Daoy (cell line): ENCODE measurements at regions not wholly inside any gene's neighbourhood (a gene's known extent, or its start where the extent isn't known, plus 50 kb on each side); places are given as distances from the start of the nearest gene placed in this dataset.

ENCODE experiments used
- DNase-seq: peaks from one replicate; pipeline ENCODE4 v3.0.0-alpha.2; 2015; ENCODE audit warnings: low read depth

DNA sequence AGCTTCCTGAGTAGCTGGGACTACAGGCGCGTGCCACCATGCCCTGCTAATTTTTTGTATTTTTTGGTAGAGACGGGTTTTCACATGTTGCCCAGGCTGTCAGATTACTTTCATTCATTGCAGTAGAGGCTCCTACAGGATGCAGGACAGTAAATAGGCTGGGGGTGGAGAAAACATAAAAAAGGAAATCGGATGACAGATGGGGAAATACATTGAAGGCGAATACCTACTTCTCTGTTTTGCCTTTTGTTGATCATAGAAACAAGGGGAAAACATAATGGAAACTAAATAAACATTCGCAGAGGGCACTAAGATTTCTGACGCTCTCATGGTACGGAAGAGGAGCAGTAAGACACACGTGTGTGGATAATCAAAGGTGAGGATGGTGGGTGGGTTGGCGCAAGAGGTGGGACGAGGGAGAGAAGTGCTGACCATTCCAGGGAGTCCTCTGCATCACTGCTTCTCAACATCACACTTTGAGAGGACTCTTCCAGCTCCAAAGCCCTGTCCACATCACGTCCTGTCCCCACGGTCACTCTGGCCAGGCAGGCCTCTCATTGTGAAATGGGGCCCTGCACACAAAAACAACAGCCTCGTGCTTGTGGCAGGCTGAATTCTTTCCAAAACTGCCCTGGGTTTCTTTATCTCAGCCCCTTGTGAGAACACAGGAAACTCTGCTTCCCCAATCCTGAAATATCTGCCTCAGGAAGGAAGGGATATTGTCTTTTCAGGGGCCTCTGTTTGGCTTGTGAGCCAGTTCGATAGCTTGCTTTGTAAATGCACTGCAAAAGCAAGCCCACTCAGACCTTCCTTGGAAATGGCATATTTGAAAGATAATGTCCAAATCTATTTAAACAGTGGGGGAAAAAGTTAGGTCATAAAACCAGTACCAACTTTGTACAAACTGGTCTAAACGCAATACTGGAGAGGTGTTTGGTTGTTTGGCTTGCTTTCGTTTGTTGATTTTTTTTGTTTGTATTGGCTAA is 188.5 kb downstream of the FOXO1 start:
- DNase-seq = no peak

DNA sequence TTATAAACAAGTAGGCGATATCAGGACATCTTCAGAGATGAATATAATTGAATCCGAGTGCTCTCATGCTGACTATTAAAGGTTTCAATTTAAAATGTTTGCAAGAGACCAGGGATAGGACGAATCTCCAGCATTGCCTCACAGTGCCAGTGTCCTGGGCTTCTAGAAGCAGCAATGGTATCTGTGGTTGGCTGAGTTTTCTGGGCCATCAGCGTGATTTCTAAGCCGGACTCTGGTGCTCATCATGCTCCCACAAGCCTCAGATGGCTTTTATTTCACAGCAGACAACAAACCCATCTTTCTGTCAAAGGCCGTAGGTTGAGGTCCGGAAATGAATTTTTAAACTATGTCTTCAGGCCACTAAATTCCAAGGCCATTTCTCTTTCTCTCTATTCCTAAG is 187.7 kb downstream of the FOXO1 start:
- no peak for DNase-seq

DNA sequence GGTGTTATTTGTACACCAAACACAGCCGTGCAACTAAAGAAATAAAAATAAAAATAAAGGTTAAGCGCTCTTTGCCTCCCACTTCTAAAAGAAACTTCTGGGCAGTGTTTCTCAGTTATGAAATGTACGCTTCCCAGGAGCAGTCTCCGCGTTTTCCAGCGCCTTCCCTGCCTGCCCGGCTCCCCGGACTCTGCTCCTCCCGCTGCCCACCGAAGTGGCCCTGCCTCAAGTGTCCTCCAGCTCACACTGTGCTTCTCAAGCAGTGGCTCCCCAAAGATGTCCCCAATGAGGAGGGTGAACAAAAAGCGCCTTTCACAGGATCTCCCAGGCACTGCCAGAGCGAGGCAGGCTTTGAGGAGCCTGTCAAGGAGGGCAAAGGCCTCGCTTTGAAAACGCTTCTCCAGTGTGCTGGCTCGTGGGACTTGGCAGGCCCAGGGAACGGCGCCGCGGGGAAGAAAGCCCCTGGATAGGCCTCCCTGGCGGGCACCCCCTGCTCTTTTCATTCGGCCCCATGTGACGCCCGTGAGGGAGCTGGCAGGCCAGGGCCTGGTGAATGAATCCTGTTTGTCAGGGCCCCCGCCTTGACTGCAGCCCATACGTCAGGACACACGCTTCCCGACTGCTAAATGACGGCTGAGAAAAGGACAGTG is 187.1 kb downstream of the FOXO1 start:
- no peak for DNase-seq

DNA sequence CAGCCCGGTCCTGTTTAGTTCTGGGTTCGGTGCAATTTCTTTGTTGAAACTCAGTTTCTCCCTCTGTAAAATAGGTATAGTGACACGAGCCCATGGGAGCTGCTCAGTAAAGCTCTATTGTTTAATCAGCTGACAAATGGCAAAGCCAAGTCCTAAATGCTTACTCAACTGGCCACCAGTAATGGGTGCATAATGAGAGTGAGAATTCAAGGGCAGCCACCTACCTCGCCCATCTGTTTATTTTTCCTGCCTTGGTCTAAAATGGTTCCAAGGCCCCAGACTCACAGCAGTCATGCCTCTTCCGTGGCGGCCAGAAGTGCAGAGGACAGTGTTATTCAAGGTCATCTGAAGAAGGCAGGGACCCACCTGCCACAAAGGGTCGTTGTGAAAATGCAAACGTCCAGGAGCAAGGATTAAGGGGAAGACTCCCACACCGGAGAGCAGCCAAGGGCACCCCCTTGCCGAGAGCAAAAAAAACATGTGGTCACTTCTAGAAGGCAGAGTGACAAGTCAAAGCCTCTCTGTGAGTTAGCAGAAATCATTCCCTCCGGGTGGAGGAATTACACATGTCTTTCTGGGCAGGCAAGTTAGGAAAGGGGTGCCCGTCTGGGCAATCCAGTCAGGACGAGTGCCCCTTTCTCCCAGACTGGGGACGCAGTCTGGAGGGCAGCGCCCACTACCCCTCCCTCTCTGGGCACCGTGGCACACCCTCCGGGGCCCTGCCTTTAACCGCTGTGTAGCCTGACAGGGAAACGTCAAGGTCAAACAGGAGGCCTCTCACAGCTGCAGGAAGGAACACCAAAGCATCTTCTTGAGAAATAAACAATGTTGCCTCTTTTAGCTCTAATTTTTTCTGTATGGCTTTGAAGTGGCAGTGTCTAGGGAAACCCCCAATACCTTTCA is 186.2 kb downstream of the FOXO1 start:
- DNase-seq = no peak

- DNase-seq = no peak
These were observed 185.4 kb downstream of the FOXO1 start for GRCh38 chr13:40480915-40481516.

- no peak for DNase-seq
These were observed 182.8 kb downstream of the FOXO1 start for GRCh38 chr13:40483601-40484000.

- DNase-seq = no peak
These were observed 182.2 kb downstream of the FOXO1 start for GRCh38 chr13:40484101-40484800.

- DNase-seq = no peak
These were observed 181.5 kb downstream of the FOXO1 start for GRCh38 chr13:40484974-40485373.

DNA sequence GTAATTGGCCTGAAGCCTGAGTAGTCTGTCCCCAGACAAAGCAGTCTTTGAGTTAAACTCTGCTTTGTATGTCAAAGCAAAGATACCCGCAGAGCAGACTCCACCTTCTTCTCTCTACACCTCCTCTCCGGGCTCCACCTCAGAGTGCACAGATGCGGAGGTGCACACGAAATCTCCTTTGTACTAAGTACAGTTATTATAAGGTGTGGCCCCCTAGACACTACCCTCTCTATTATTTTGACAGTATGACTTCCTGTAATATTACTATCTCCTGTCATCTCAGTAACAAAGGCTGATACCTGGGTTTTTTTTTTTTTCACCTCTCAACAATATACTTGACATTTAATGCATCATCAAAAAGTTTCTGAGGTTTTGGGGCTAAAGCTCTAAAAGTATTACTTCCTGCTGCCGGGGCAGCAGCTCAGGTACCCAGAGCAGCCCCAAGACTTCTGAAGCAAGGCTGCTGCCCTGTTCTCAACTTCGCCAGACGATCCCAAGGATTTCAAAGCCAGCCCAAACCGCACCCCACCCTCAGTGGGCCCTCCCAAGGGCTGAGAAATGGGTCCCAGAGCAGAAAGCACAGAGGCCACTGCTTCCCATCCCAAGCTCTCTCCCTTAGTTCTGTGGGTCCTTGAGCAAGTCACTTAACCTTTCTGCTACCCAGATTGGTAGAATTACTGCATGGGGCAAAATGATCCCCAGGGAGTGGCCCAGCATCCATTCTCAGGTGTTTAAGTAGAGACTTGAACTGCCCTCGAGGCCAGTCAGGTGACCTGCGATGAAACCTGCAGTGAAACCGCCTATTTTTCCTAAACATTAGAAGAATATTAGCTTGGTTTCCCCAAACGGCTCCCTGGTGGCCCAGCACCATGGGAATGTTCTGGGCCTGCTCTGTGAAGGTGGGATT is 180.6 kb downstream of the FOXO1 start:
- DNase-seq = no peak

DNA sequence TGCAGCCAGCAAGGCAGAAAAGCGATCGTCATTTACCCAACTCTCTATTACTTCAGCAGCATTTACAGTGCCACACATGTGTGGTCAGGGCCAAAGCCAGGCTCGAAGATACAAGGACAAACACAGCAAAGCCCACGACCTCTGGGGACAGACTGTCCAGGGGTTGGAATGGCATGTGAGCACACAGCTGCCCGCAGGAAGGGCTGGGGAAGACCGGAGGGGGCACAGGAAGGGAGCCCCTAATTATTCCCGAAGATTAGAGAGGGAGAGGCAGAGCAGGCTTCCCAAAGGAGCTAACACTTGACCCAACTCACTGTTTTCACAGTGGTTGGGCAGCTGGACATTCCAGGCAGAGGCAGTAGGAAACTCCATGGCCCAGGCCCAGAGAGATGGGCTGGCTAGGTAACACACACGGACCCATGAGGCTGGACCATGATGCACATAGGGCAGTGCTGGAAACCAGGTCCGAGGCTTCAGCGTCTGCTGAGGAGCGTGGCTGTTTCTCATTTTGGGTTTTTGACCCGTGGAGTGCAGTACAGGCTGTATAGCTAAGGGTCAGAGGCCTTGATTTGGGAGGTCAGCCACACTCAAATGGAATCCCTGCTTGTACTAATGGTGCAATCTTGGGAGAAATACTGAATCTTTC is 179.8 kb downstream of the FOXO1 start:
- DNase-seq = no peak

DNA sequence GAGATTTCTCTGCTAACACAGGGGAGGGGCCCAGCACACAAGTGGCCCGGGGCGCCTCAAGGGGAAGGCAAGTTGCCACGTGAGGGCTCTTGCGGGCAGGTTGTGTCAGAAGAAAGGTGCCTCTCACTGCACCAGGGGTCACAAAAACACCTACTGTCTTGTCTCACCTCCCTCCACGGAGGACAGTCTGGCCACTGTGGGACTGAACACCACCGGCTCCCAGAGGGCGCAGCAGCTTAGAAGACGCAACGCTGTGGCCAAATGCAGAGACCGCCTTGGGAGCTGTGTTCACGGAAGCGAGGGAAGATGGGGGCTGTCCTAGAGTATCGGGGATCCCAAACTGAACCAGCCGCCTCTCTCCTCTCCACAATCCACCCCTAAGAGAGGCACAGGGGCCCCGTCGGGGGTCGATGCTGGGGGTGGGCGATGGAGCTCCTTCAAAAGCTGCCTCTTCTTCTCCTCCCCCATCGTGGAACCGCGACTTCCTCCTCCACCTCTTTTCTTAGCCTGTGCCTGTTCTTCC is 177.5 kb downstream of the FOXO1 start:
- DNase-seq = no peak

DNA sequence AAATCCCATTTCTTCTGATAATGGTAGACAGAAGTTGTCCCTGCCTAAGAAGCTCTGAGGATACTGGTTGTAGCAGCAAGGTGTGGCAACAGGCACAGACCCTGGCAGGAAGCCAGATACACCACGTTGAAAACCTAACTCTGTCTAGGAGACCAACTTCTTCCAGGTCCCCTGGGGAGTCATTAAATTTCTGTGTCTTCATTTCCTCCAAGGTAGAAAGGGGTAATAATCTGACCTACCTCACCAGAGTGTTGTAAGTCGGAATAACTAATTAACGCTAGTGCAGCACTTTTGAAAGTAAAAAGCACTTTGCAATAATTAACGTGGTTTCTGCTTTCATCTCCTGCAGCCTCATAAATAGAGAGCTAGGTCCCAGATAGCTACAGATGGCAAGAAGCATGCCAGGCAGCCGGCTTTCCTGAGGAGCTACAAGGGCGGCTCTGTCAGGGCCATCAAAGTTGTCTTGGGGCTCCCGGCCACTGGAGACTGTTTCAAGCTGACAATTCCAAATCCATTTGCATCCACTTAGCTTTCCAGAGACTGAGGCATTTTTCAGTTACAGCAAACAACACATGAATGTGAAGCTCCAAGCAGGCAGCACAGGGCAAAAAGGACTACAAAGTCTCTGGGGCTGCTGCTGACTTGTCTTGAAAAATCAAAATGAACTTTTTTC is 176.2 kb downstream of the FOXO1 start:
- no peak for DNase-seq

GRCh38 chr13:40492511-40492910 is 173.9 kb downstream of the FOXO1 start:
- no peak for DNase-seq

- DNase-seq = no peak
These were observed 171.9 kb downstream of the FOXO1 start for GRCh38 chr13:40494513-40494912.

DNA sequence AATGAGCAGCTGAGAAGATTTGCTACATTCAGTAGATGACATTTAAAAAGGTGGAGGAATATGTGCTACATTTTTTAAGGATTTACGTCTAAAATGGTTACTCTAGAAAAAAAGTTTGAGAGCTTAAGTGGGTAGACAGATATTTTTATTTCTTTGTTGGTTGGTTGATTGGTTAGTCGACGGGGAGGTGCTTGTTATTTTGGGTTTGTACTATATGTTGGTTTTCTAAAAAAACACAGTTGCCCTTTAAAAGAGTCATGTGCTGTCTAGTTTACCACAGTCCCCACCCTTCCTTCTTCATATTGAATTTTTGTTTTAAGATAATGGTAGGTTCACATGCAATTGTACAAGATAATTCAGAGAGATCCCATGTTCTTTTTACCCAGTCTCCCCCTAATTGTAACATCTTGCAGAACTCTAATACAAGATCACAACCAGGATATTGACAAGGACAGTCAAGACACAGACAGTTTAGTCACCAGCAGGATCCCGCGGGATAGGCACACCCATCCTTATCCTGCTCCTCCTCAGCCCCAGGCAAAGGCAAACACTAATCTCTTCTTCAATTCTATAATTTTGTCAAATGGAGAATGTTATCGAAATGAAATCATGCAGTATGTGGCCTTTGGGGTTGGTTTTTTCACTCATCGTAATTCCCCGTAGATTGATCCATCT is 171.4 kb downstream of the FOXO1 start:
- DNase-seq = no peak

- DNase-seq = no peak
These were observed 170.8 kb downstream of the FOXO1 start for GRCh38 chr13:40495621-40496001.

DNA sequence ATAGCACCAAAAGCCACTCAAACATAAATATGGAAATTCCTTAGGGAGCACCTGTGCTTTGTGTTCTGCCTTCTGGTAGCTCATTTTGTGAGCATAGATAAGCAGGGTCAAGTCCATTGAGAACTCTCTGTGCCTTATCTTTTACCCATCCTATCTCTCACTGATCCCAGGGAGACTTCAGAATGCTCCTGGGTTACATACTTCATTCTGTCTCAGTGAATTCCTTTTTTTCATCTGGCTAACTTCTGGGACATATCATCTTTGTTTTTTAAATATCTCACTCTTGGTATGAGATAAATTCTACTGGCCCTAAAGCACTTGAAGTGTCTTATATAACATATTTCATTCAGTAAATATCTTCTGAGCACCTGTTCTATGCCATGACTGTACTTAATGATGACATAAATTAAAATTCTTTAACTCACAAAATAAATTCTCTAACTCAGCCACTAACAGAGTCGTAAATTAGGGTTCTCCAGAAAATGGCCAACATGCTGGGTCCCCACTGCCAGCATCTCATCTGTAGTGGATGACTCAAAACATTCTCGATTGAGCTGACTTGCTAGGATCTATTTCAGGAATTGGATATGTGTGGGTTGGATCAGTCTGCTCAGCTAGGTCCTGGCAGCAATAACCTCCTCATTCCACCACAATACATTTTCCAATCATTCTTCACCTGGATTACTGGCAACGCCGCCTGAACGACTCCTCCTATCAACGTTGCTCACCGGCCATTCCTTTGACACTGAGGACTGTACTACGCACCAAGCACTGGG is 170.2 kb downstream of the FOXO1 start:
- no peak for DNase-seq
